ENCODE measurements at regions not wholly inside any gene's neighbourhood (a gene's known extent, or its start where the extent isn't known, plus 50 kb on each side); places are given as distances from the start of the nearest gene placed in this dataset.
A peak's percentile ranks its signal among the peaks of the same experiment; 100 is the strongest.

DNA sequence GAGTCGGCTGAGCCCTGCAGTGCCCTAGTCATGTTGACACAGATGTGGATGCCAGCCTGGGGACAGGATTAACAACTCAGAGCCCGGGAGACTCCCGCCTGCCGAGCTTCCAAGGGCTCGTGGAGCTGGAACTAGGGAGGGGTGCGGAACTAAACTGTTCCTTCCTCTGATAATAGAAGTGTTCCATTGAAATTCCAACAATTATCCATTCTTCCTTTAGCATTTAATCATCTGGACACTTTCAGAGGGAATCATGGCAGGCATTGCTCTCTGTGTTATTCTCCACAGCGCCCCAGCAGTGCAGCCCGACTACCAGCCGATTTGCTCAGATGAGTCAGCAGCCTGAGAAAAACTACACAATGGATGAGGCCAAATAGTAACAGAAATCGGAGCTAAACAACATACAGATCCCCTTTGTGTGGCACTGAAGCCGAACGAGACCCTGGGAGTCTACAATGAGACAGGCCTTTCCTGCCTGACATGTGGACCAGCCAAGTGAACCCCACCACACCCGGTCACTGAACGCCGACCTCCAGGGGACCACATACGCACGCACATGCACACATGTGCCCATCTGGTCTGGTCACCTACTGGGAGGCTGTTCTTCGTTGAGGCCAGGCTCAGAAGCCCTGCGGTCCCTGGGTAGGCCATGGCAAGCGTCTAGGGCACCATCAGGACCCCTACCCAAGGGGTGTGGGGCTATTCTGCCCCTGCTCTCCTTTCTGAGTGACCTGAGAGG is 238.4 kb upstream of the AFDN start:
- peaks cover 8% of the 10 kb centered on the region for H3K36me3 Mint-ChIP-seq (ENCODE audit: low read depth)
- TF ChIP-seq, protein P1, sequence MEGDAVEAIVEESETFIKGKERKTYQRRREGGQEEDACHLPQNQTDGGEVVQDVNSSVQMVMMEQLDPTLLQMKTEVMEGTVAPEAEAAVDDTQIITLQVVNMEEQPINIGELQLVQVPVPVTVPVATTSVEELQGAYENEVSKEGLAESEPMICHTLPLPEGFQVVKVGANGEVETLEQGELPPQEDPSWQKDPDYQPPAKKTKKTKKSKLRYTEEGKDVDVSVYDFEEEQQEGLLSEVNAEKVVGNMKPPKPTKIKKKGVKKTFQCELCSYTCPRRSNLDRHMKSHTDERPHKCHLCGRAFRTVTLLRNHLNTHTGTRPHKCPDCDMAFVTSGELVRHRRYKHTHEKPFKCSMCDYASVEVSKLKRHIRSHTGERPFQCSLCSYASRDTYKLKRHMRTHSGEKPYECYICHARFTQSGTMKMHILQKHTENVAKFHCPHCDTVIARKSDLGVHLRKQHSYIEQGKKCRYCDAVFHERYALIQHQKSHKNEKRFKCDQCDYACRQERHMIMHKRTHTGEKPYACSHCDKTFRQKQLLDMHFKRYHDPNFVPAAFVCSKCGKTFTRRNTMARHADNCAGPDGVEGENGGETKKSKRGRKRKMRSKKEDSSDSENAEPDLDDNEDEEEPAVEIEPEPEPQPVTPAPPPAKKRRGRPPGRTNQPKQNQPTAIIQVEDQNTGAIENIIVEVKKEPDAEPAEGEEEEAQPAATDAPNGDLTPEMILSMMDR (IDR thresholded peaks at IDR 0.05), result peak; percentile 64
- no peaks in the 10 kb centered on the region for H3K27me3 Mint-ChIP-seq (ENCODE audit: low read depth)
- peak overlapping the region; percentile 84 for H3K27ac Mint-ChIP-seq (ENCODE audit: unreplicated experiment)
- peak overlapping the region; percentile 50 for H3K4me3 Mint-ChIP-seq (ENCODE audit: unreplicated experiment)
- no peak for DNase-seq (ENCODE audit: low spot score)
- H3K9me3 Mint-ChIP-seq (ENCODE audit: low read depth), result peaks cover 23% of the 10 kb centered on the region
- peaks cover 21% of the 10 kb centered on the region for H3K4me1 Mint-ChIP-seq (ENCODE audit: low read depth)

- H3K27me3 Mint-ChIP-seq (ENCODE audit: low read depth), result no peaks in the 10 kb centered on the region
- peaks cover 8% of the 10 kb centered on the region for H3K36me3 Mint-ChIP-seq (ENCODE audit: low read depth)
- H3K9me3 Mint-ChIP-seq (ENCODE audit: low read depth), result peaks cover 19% of the 10 kb centered on the region
- H3K4me1 Mint-ChIP-seq (ENCODE audit: low read depth), result peaks cover 21% of the 10 kb centered on the region
- H3K4me3 Mint-ChIP-seq (ENCODE audit: unreplicated experiment), result no peak overlapping the region
- TF ChIP-seq, protein P1 (IDR thresholded peaks at IDR 0.05), result no peak
- H3K27ac Mint-ChIP-seq (ENCODE audit: unreplicated experiment), result no peak overlapping the region
- DNase-seq (ENCODE audit: low spot score), result no peak
Observed at GRCh38 chr6:167588920-167589614, 237.6 kb upstream of the AFDN start.

GRCh38 chr6:167589615-167589940 is 237.1 kb upstream of the AFDN start:
- no peaks in the 10 kb centered on the region for H3K27me3 Mint-ChIP-seq (ENCODE audit: low read depth)
- peak overlapping the region; percentile 8 for H3K27ac Mint-ChIP-seq (ENCODE audit: unreplicated experiment)
- DNase-seq (ENCODE audit: low spot score), result no peak
- H3K4me1 Mint-ChIP-seq (ENCODE audit: low read depth), result peaks cover 21% of the 10 kb centered on the region
- peaks cover 8% of the 10 kb centered on the region for H3K36me3 Mint-ChIP-seq (ENCODE audit: low read depth)
- H3K4me3 Mint-ChIP-seq (ENCODE audit: unreplicated experiment), result no peak overlapping the region
- H3K9me3 Mint-ChIP-seq (ENCODE audit: low read depth), result peaks cover 17% of the 10 kb centered on the region
- TF ChIP-seq, protein P1 (IDR thresholded peaks at IDR 0.05), result no peak

GRCh38 chr6:167590193-167590592 is 236.5 kb upstream of the AFDN start:
- no peak for DNase-seq (ENCODE audit: low spot score)
- Mint-ChIP-seq H3K36me3 (ENCODE audit: low read depth) (peaks cover 7% of the 10 kb centered on the region), H3K9me3 (ENCODE audit: low read depth) (peaks cover 15% of the 10 kb centered on the region)

More at GRCh38 chr6:167590193-167590592, 236.5 kb upstream of the AFDN start:
- H3K27me3 Mint-ChIP-seq (ENCODE audit: low read depth), result no peaks in the 10 kb centered on the region
- no peak overlapping the region for H3K4me3 Mint-ChIP-seq (ENCODE audit: unreplicated experiment)
- no peak overlapping the region for H3K27ac Mint-ChIP-seq (ENCODE audit: unreplicated experiment)
- TF ChIP-seq, protein P1 (IDR thresholded peaks at IDR 0.05), result no peak
- H3K4me1 Mint-ChIP-seq (ENCODE audit: low read depth), result peaks cover 21% of the 10 kb centered on the region

All from chondrocyte (in vitro differentiated cells).